ENCODE measurements at regions not wholly inside any gene's neighbourhood (a gene's known extent, or its start where the extent isn't known, plus 50 kb on each side); places are given as distances from the start of the nearest gene placed in this dataset.
"Not testable (repeated sequence)": the region's sequence is repeated elsewhere in the genome, so short reads cannot be mapped to it uniquely, and the experiment has no call there.

GRCh38 chr3:35224565-35225295, 414.6 kb upstream of the ARPP21 start:
- DNase-seq = no peak

- DNase-seq = no peak
Observed at GRCh38 chr3:35241236-35241635, 398.1 kb upstream of the ARPP21 start.

- no peak for DNase-seq
Observed at GRCh38 chr3:35254917-35255316, 384.4 kb upstream of the ARPP21 start.

- no peak for DNase-seq
Observed at GRCh38 chr3:35257641-35258040, 381.7 kb upstream of the ARPP21 start.

- no peak for DNase-seq
Observed at GRCh38 chr3:35262406-35262805, 376.9 kb upstream of the ARPP21 start.

GRCh38 chr3:35263477-35263876, 375.8 kb upstream of the ARPP21 start:
- no peak for DNase-seq

- not testable (repeated sequence) for DNase-seq
Observed at GRCh38 chr3:35266065-35266464, 373.3 kb upstream of the ARPP21 start.

GRCh38 chr3:35275768-35276167, 363.6 kb upstream of the ARPP21 start:
- no peak for DNase-seq

- no peak for DNase-seq
Observed at GRCh38 chr3:35276568-35276967, 362.8 kb upstream of the ARPP21 start.

GRCh38 chr3:35291471-35292236, 347.7 kb upstream of the ARPP21 start:
- DNase-seq = no peak

GRCh38 chr3:35292568-35292967, 346.8 kb upstream of the ARPP21 start:
- DNase-seq = no peak

- DNase-seq = no peak
Observed at GRCh38 chr3:35295906-35296305, 343.4 kb upstream of the ARPP21 start.

- DNase-seq = peak; percentile 16
Observed at GRCh38 chr3:35296533-35296932, 342.8 kb upstream of the ARPP21 start.

GRCh38 chr3:35296944-35297343, 342.4 kb upstream of the ARPP21 start:
- DNase-seq = not testable (repeated sequence)

- DNase-seq = no peak
Observed at GRCh38 chr3:35305406-35305805, 333.9 kb upstream of the ARPP21 start.

- DNase-seq = no peak
Observed at GRCh38 chr3:35307296-35307695, 332.0 kb upstream of the ARPP21 start.

- not testable (repeated sequence) for DNase-seq
Observed at GRCh38 chr3:35316841-35317240, 322.5 kb upstream of the ARPP21 start.

GRCh38 chr3:35320646-35321407, 318.5 kb upstream of the ARPP21 start:
- DNase-seq = no peak

GRCh38 chr3:35322070-35322469, 317.3 kb upstream of the ARPP21 start:
- no peak for DNase-seq

GRCh38 chr3:35335703-35336102, 303.6 kb upstream of the ARPP21 start:
- no peak for DNase-seq

- DNase-seq = no peak
Observed at GRCh38 chr3:35336601-35337000, 302.7 kb upstream of the ARPP21 start.

GRCh38 chr3:35338186-35338585, 301.1 kb upstream of the ARPP21 start:
- no peak for DNase-seq

GRCh38 chr3:35380196-35380595, 259.1 kb upstream of the ARPP21 start:
- DNase-seq = no peak

GRCh38 chr3:35383216-35383615, 256.1 kb upstream of the ARPP21 start:
- no peak for DNase-seq

Data from stimulated activated CD4-positive, alpha-beta T cell treated with anti-CD3 and anti-CD28 coated beads, Interleukin-15, amount 100 ng/mL, for 24 hours (primary cell).